Kidney (tissue), 13 donors: ENCODE measurements at regions not wholly inside any gene's neighbourhood (a gene's known extent, or its start where the extent isn't known, plus 50 kb on each side); places are given as distances from the start of the nearest gene placed in this dataset.

ENCODE experiments used
- DNase-seq, 5 donors: peaks; one replicate each; pipeline ENCODE4 v3.0.0-alpha.2; 2013 to 2020
- FAIRE-seq: peaks from 2 replicates; lab custom pipeline; 2012; peaks lifted over from hg19 to GRCh38; lab: Jason Lieb, UNC
- H3K27ac ChIP-seq, 2 donors: one replicate each; pipeline ENCODE4 v1.7.0; 2013; ENCODE audit warnings: low read depth in 2 of 2, low read length in 2 of 2, inconsistent platforms in 1 of 2
- H3K27me3 ChIP-seq: one replicate; pipeline ENCODE4 v1.7.1; 2013; ENCODE audit warnings: low read length, inconsistent platforms; ENCODE audit not compliant: control insufficient read depth, insufficient read depth
- H3K36me3 ChIP-seq, 3 donors: one replicate each; pipeline versions ENCODE4 v1.7.0 to v1.7.1; 2013; ENCODE audit warnings: low read length in 3 of 3, control low read depth in 1 of 3, inconsistent platforms in 1 of 3; ENCODE audit not compliant: insufficient read depth in 3 of 3, control insufficient read depth in 2 of 3
- H3K4me1 ChIP-seq, 3 donors: one replicate each; pipeline versions ENCODE4 v1.7.0 to v1.7.1; 2013; ENCODE audit warnings: low read length in 3 of 3, inconsistent platforms in 1 of 3, low read depth in 1 of 3; ENCODE audit not compliant: control insufficient read depth in 2 of 3, insufficient read depth in 2 of 3
- H3K4me3 ChIP-seq, 3 donors: one replicate each; pipeline versions ENCODE4 v1.7.0 to v1.8.1; 2013; ENCODE audit warnings: low read length in 3 of 3, control low read depth in 1 of 3, inconsistent platforms in 1 of 3
- H3K9ac ChIP-seq, 3 donors: one replicate each; pipeline versions ENCODE4 v1.7.0 to v1.7.1; 2013; ENCODE audit warnings: low read length in 3 of 3, control low read depth in 1 of 3, inconsistent platforms in 1 of 3
- H3K9me3 ChIP-seq, 3 donors: one replicate each; pipeline versions ENCODE4 v1.7.0 to v1.7.1; 2013; ENCODE audit warnings: low read length in 3 of 3, control low read depth in 1 of 3, inconsistent platforms in 1 of 3; ENCODE audit not compliant: control insufficient read depth in 2 of 3, insufficient read depth in 1 of 3
- CTCF ChIP-seq: IDR thresholded peaks from 3 replicates; pipeline ENCODE4 v1.5.1; 2012; ENCODE audit warnings: mild to moderate bottlenecking, moderate library complexity, borderline replicate concordance; ENCODE audit not compliant: insufficient read depth; ENCODE audit errors: extremely low read depth
- intact Hi-C: fragments of 100-400 bp; cut with DNase I; formaldehyde crosslinking; loops from one replicate; pipeline ENCODE4 v1.11.1; 2022
- donor health status: control.
- donor health status: control.
- donor health status: control.
- donor health status: control.
- donor health status: control.
- donor health status: DM: yes; HTN: yes; CAD: no.
- donor health status: Normal renal cell carcinoma (clear cell type).

GRCh38 chr15:29548006-29548405, 274.3 kb downstream of the TJP1 start:
- Histone ChIP-seq H3K4me1 (no peaks in the 10 kb centered on the region), H3K9ac (no peak overlapping the region), H3K4me3 (no peak overlapping the region), H3K27ac (no peak overlapping the region), H3K9me3 (no peaks in the 10 kb centered on the region), H3K36me3 (no peaks in the 10 kb centered on the region), H3K27me3 (no peaks in the 10 kb centered on the region)
- intact Hi-C loops, result no loop called here
- no peak for TF ChIP-seq CTCF
- no peak for FAIRE-seq
- no peak for DNase-seq

- Histone ChIP-seq H3K27me3 (no peaks in the 10 kb centered on the region), H3K27ac (no peak overlapping the region), H3K9ac (no peak overlapping the region), H3K4me1 (no peaks in the 10 kb centered on the region), H3K4me3 (no peak overlapping the region), H3K36me3 (no peaks in the 10 kb centered on the region), H3K9me3 (no peaks in the 10 kb centered on the region)
- DNase-seq (no peak), FAIRE-seq (no peak)
- intact Hi-C loops, result no loop called here
- no peak for TF ChIP-seq CTCF
Observed at GRCh38 chr15:29544513-29545128, 275.0 kb upstream of the NSMCE3 start.

- H3K4me3 ChIP-seq, result no peak overlapping the region
- TF ChIP-seq CTCF, result no peak
- H3K9ac ChIP-seq, result no peak overlapping the region
- H3K4me1 ChIP-seq, result no peaks in the 10 kb centered on the region
- no peaks in the 10 kb centered on the region for H3K9me3 ChIP-seq
- H3K27ac ChIP-seq, result no peak overlapping the region
- DNase-seq (no peak), FAIRE-seq (no peak)
- no peaks in the 10 kb centered on the region for H3K36me3 ChIP-seq
- H3K27me3 ChIP-seq, result no peaks in the 10 kb centered on the region
- intact Hi-C loops, result no loop called here
Observed at GRCh38 chr15:29542994-29543393, 273.4 kb upstream of the NSMCE3 start.

- H3K27ac ChIP-seq, result no peak overlapping the region
- FAIRE-seq, result no peak
- TF ChIP-seq CTCF, result no peak
Observed at GRCh38 chr15:29541309-29541708, 271.7 kb upstream of the NSMCE3 start.

More at GRCh38 chr15:29541309-29541708, 271.7 kb upstream of the NSMCE3 start:
- H3K4me1 ChIP-seq, result no peaks in the 10 kb centered on the region
- H3K27me3 ChIP-seq, result no peaks in the 10 kb centered on the region
- intact Hi-C loops, result no loop called here
- H3K9ac ChIP-seq, result no peak overlapping the region
- no peak overlapping the region for H3K4me3 ChIP-seq
- H3K36me3 ChIP-seq, result no peaks in the 10 kb centered on the region
- H3K9me3 ChIP-seq, result no peaks in the 10 kb centered on the region
- no peak for DNase-seq
